HK-2 (cell line): ENCODE measurements at regions not wholly inside any gene's neighbourhood (a gene's known extent, or its start where the extent isn't known, plus 50 kb on each side); places are given as distances from the start of the nearest gene placed in this dataset.

ENCODE experiments used
- DNase-seq: peaks from one replicate; pipeline ENCODE4 v3.0.0-alpha.2; 2018; ENCODE audit not compliant: unreplicated experiment

- no peak for DNase-seq
These were observed 256.9 kb downstream of the GPATCH2 start for GRCh38 chr1:217373761-217374701.

GRCh38 chr1:217372049-217372970, 258.6 kb downstream of the GPATCH2 start:
- DNase-seq, result no peak

GRCh38 chr1:217370757-217371156, 260.1 kb downstream of the GPATCH2 start:
- DNase-seq, result no peak

GRCh38 chr1:217369996-217370551, 260.8 kb downstream of the GPATCH2 start:
- no peak for DNase-seq

GRCh38 chr1:217369271-217369981, 261.5 kb downstream of the GPATCH2 start:
- no peak for DNase-seq

GRCh38 chr1:217364220-217364619, 266.7 kb downstream of the GPATCH2 start:
- no peak for DNase-seq

- no peak for DNase-seq
These were observed 267.6 kb downstream of the GPATCH2 start for GRCh38 chr1:217363319-217363718.

- DNase-seq, result no peak
These were observed 270.4 kb downstream of the GPATCH2 start for GRCh38 chr1:217360510-217360909.

- no peak for DNase-seq
These were observed 276.0 kb downstream of the GPATCH2 start for GRCh38 chr1:217354895-217355294.

- no peak for DNase-seq
These were observed 281.8 kb downstream of the GPATCH2 start for GRCh38 chr1:217348960-217349664.

- DNase-seq, result no peak
These were observed 286.2 kb downstream of the GPATCH2 start for GRCh38 chr1:217344712-217345111.

GRCh38 chr1:217343907-217344306, 287.0 kb downstream of the GPATCH2 start:
- DNase-seq, result no peak

- no peak for DNase-seq
These were observed 288.8 kb downstream of the GPATCH2 start for GRCh38 chr1:217342105-217342504.

- no peak for DNase-seq
These were observed 294.2 kb downstream of the GPATCH2 start for GRCh38 chr1:217336724-217337123.

- DNase-seq, result peak; percentile 42
These were observed 297.0 kb downstream of the GPATCH2 start for GRCh38 chr1:217333939-217334338.

GRCh38 chr1:217332431-217333065, 298.3 kb downstream of the GPATCH2 start:
- no peak for DNase-seq

GRCh38 chr1:217331698-217332097, 299.2 kb downstream of the GPATCH2 start:
- DNase-seq, result no peak

GRCh38 chr1:217327901-217328300, 303.0 kb downstream of the GPATCH2 start:
- DNase-seq, result no peak

- DNase-seq, result no peak
These were observed 308.1 kb downstream of the GPATCH2 start for GRCh38 chr1:217322834-217323233.

- no peak for DNase-seq
These were observed 315.5 kb downstream of the GPATCH2 start for GRCh38 chr1:217315346-217315745.
